HCT116 (cell line): ENCODE measurements at regions not wholly inside any gene's neighbourhood (a gene's known extent, or its start where the extent isn't known, plus 50 kb on each side); places are given as distances from the start of the nearest gene placed in this dataset.

Source experiments
- ATAC-seq: fragments of 200-7000 bp; cut with Tn5 transposase; 2 replicates; pipeline ENCODE4 v1.9.1; 2020; ENCODE audit warnings: mild to moderate bottlenecking, moderate library complexity
- BruUV-seq: library from RNA; stranded (reverse); fragments of 400-500 nt; replicated peaks from 2 replicates; lab custom pipeline; 2021; lab: Mats Ljungman, UMichigan
- CTCF ChIA-PET: fragments of 300-600 bp; sonication (Branson Sonifier 250); formaldehyde crosslinking; loops from one replicate; lab custom pipeline; 2021; ENCODE audit warnings: antibody characterized with exemption; lab: Charles Lee
- POLR2A ChIA-PET: fragments of 300-600, 350-600 bp; sonication (Branson Sonifier 250); formaldehyde crosslinking; loops from one replicate; lab custom pipeline; 2021; ENCODE audit warnings: antibody characterized with exemption; lab: Charles Lee
- RAD21 ChIA-PET, 2 experiments: fragments of 300-600 bp; sonication (Branson Sonifier 250); formaldehyde crosslinking; loops; one replicate each; lab custom pipeline; 2023; ENCODE audit warnings: low total read pairs in 2 of 2; ENCODE audit not compliant: uncharacterized antibody in 2 of 2, unreplicated experiment in 2 of 2, low non-redundant PET in 1 of 2; lab: Charles Lee
- DNase-seq: peaks from one replicate; pipeline ENCODE4 v3.0.0-alpha.2; 2010; ENCODE audit warnings: low read depth, low spot score
- H2AFZ ChIP-seq: fragments of 200-600 bp; shearing (Covaris generic), sonication (generic); 2 replicates; pipeline ENCODE4 v1.6.1; 2017; ENCODE audit warnings: low read depth, mixed run types, mixed read lengths, antibody characterized with exemption, low read length; ENCODE audit not compliant: poor library complexity, severe bottlenecking
- H3K27ac ChIP-seq: 2 replicates; pipeline ENCODE4 v1.5.1; 2012; ENCODE audit warnings: low read depth, low read length
- H3K27me3 ChIP-seq: fragments of 200-600 bp; sonication (generic); 2 replicates; pipeline ENCODE4 v1.6.1; 2016; ENCODE audit warnings: mixed run types, low read length, mixed read lengths; ENCODE audit not compliant: insufficient read depth
- H3K36me3 ChIP-seq, 2 experiments: fragments of 200-500 bp in 1 of 2; fragments of 200-600 bp in 1 of 2; sonication (Bioruptor generic) in 1 of 2; sonication (generic) in 1 of 2; 2 replicates each; pipeline versions ENCODE4 v1.5.1 to v1.6.1; 2014 to 2016; ENCODE audit warnings: low read length in 2 of 2, inconsistent platforms in 1 of 2, mixed read lengths in 1 of 2, mixed run types in 1 of 2; ENCODE audit not compliant: insufficient read depth in 2 of 2, control insufficient read depth in 1 of 2
- H3K4me1 ChIP-seq, 2 experiments: fragments of 200-600 bp in 1 of 2; sonication (generic) in 1 of 2; 2 replicates each; pipeline versions ENCODE4 v1.5.1 to v1.6.1; 2012 to 2017; ENCODE audit warnings: low read length in 2 of 2, inconsistent platforms in 1 of 2, mild to moderate bottlenecking in 1 of 2, mixed read lengths in 1 of 2, mixed run types in 1 of 2, moderate library complexity in 1 of 2; ENCODE audit not compliant: insufficient read depth in 2 of 2, control insufficient read depth in 1 of 2
- H3K4me2 ChIP-seq: fragments of 200-600 bp; sonication (generic); 2 replicates; pipeline ENCODE4 v1.6.1; 2017; ENCODE audit warnings: mixed run types, low read length, mixed read lengths
- H3K4me3 ChIP-seq, 2 experiments: fragments of 200-600 bp in 1 of 2; sonication (generic) in 1 of 2; replicated peaks in 1 of 2; 2 replicates each; pipeline ENCODE4 v1.5.1; 2011 to 2016; ENCODE audit warnings: low read length in 2 of 2, control low read depth in 1 of 2, low read depth in 1 of 2, mild to moderate bottlenecking in 1 of 2, mixed read lengths in 1 of 2, mixed run types in 1 of 2
- H3K79me2 ChIP-seq: fragments of 200-600 bp; sonication (generic); 2 replicates; pipeline ENCODE4 v1.6.1; 2017; ENCODE audit warnings: mild to moderate bottlenecking, mixed run types, low read length, moderate library complexity, mixed read lengths; ENCODE audit not compliant: insufficient read depth
- H3K9ac ChIP-seq: fragments of 200-600 bp; sonication (generic); 2 replicates; pipeline ENCODE4 v1.6.1; 2016; ENCODE audit warnings: low read length, mixed read lengths
- H3K9me2 ChIP-seq: fragments of 200-600 bp; sonication (generic), shearing (Covaris generic); 2 replicates; pipeline ENCODE4 v1.6.1; 2017; ENCODE audit warnings: mixed run types, mild to moderate bottlenecking, moderate library complexity; ENCODE audit not compliant: insufficient read depth
- H3K9me3 ChIP-seq, 2 experiments: fragments of 200-500 bp in 1 of 2; fragments of 200-600 bp in 1 of 2; sonication (Bioruptor generic) in 1 of 2; sonication (generic) in 1 of 2; 2 replicates each; pipeline ENCODE4 v1.6.1; 2014 to 2017; ENCODE audit warnings: low read length in 2 of 2, mixed read lengths in 2 of 2, inconsistent platforms in 1 of 2, low read depth in 1 of 2, mild to moderate bottlenecking in 1 of 2, mixed run types in 1 of 2, moderate library complexity in 1 of 2; ENCODE audit not compliant: control insufficient read depth in 1 of 2, insufficient read depth in 1 of 2
- H4K20me1 ChIP-seq: fragments of 200-600 bp; sonication (generic), shearing (Covaris generic); 2 replicates; pipeline ENCODE4 v1.6.1; 2017; ENCODE audit warnings: mixed run types, mild to moderate bottlenecking, moderate library complexity; ENCODE audit not compliant: insufficient read depth
- CEBPB ChIP-seq: IDR thresholded peaks from 2 replicates; pipeline ENCODE4 v1.6.1; 2012; ENCODE audit warnings: low read depth
- EGR1 ChIP-seq: IDR thresholded peaks from 2 replicates; pipeline ENCODE4 v1.6.1; 2012; ENCODE audit warnings: low read depth
- ELF1 ChIP-seq: IDR thresholded peaks from 2 replicates; pipeline ENCODE4 v1.6.1; 2012; ENCODE audit warnings: low read depth, borderline replicate concordance
- JUND ChIP-seq: IDR thresholded peaks from 2 replicates; pipeline ENCODE4 v1.6.1; 2012
- RAD21 ChIP-seq: IDR thresholded peaks from 2 replicates; pipeline ENCODE4 v1.6.1; 2012; ENCODE audit warnings: low read depth, mild to moderate bottlenecking
- SIN3A ChIP-seq: IDR thresholded peaks from 2 replicates; pipeline ENCODE4 v1.6.1; 2012; ENCODE audit warnings: low read depth
- ZBTB33 ChIP-seq: IDR thresholded peaks from 2 replicates; pipeline ENCODE4 v1.6.1; 2011; ENCODE audit warnings: mild to moderate bottlenecking, low read length, moderate library complexity; ENCODE audit not compliant: insufficient replicate concordance; ENCODE audit errors: extremely low read depth
- ZFX ChIP-seq: fragments of 450-650 bp; IDR thresholded peaks from 2 replicates; pipeline ENCODE4 v1.6.1; 2017
- ZNF274 ChIP-seq: fragments of 200-500 bp; sonication (Bioruptor generic); IDR thresholded peaks from 2 replicates; pipeline ENCODE4 v1.6.1; 2014; ENCODE audit warnings: mild to moderate bottlenecking, low read depth, low read length, inconsistent platforms
- intact Hi-C: fragments of 100-400 bp; cut with micrococcal nuclease; formaldehyde crosslinking; loops from 2 replicates; pipeline ENCODE4 v1.10.0; 2022
- TF ChIP-seq, protein P1 (sequence below): IDR thresholded peaks from 2 replicates; pipeline ENCODE4 v1.6.1; 2012
- TF ChIP-seq, protein P2 (sequence below), 3 experiments: fragments of 200-600 bp in 1 of 3; sonication (generic) in 1 of 3; IDR thresholded peaks in 2 of 3; conservative IDR thresholded peaks in 1 of 3; 2 replicates each; pipeline ENCODE4 v1.5.1; 2012 to 2017; ENCODE audit warnings: low read depth in 2 of 3, low read length in 2 of 3, antibody characterized with exemption in 1 of 3, borderline replicate concordance in 1 of 3, control low read depth in 1 of 3, mild to moderate bottlenecking in 1 of 3, mixed read lengths in 1 of 3, mixed run types in 1 of 3, moderate library complexity in 1 of 3; ENCODE audit not compliant: insufficient read depth in 1 of 3

DNA sequence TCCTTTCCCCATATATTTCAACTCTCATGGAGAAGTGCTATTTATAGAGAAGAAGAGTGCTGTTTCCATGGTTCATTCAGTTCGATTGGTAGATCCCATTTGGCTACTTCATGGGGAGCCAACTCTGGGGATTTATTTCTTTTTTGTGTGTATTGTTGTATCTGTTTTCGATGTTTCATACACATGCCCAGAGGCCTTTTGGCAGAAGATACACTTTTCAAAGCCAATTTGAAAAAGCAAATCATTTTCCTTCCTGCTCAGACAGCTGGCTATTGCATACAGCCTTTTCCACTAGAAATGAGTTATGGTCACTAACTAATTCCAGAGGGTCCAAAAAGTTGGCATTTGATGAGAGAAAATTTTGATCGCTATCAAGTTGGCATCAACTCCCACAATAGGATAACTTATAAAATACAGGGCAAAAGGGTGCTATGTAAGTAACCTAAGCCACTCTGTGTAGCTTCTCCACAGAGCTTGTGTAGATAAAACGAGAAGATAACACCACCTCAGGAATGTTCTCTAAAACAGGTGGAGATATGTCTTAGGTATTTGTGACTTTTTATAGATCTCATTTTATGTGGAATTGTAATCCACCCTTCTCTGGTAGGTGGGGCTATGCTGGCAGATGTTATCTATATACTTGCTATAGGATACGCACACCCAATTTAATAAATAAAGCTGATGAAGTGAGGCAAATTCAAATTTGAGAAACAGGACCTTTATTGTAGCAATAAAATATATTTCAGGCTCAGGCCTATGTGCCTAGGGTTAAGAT is 798.5 kb downstream of the SATB2 start:
- ChIA-PET CTCF (interaction anchor here (0.8 kb wide), 1 partner anchor 829 kb away, joined by 3 read pairs; no protein-coding TSS in a partner anchor), POLR2A (no interaction called here), RAD21 (no interaction called here)
- ATAC-seq = no peak
- Histone ChIP-seq H3K9me2 (no peaks in the 10 kb centered on the region), H3K79me2 (no peaks in the 10 kb centered on the region), H3K4me3 (no peak overlapping the region), H3K27ac (no peak overlapping the region), H3K4me2 (no peak overlapping the region), H3K4me1 (no peaks in the 10 kb centered on the region), H2AFZ (no peak overlapping the region), H3K9me3 (no peaks in the 10 kb centered on the region), H4K20me1 (no peaks in the 10 kb centered on the region), H3K27me3 (no peaks in the 10 kb centered on the region), H3K36me3 (no peaks in the 10 kb centered on the region), H3K9ac (no peak overlapping the region)
- no peak for TF ChIP-seq JUND
- TF ChIP-seq CEBPB = no peak
- no peak for TF ChIP-seq ELF1
- TF ChIP-seq, protein P1, sequence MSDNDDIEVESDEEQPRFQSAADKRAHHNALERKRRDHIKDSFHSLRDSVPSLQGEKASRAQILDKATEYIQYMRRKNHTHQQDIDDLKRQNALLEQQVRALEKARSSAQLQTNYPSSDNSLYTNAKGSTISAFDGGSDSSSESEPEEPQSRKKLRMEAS = no peak
- no peak for TF ChIP-seq SIN3A
- no peak for TF ChIP-seq ZNF274
- BruUV-seq = no TSS peak
- intact Hi-C loops = loop anchor here (5.0 kb wide), 2 partner anchors 347 to 1083 kb away; no protein-coding TSS in a partner anchor
- DNase-seq = no peak

GRCh38 chr2:198657512-198658121 is 800.1 kb downstream of the SATB2 start:
- Histone ChIP-seq H3K4me2 (no peak overlapping the region), H3K27me3 (no peaks in the 10 kb centered on the region), H3K27ac (no peak overlapping the region), H3K9ac (no peak overlapping the region), H4K20me1 (no peaks in the 10 kb centered on the region), H3K36me3 (no peaks in the 10 kb centered on the region), H2AFZ (no peak overlapping the region), H3K4me1 (no peaks in the 10 kb centered on the region), H3K4me3 (no peak overlapping the region), H3K9me3 (no peaks in the 10 kb centered on the region), H3K79me2 (no peaks in the 10 kb centered on the region), H3K9me2 (no peaks in the 10 kb centered on the region)
- DNase-seq (peak; percentile 28), ATAC-seq (peak; percentile 53)
- ChIA-PET RAD21 (interaction anchor here in 1 of 2 experiments (0.7 kb wide), 1 partner anchor 615 kb away, joined by 4 read pairs; no protein-coding TSS in a partner anchor), CTCF (interaction anchor here (0.7 to 2.3 kb wide), 14 partner anchors 9 to 949 kb away, joined by 3 to 36 read pairs (median 4); no protein-coding TSS in a partner anchor), POLR2A (no interaction called here)
- no TSS peak for BruUV-seq
- no peak for TF ChIP-seq ZBTB33
- no peak for TF ChIP-seq ZFX
- TF ChIP-seq CEBPB = no peak
- TF ChIP-seq, protein P2, sequence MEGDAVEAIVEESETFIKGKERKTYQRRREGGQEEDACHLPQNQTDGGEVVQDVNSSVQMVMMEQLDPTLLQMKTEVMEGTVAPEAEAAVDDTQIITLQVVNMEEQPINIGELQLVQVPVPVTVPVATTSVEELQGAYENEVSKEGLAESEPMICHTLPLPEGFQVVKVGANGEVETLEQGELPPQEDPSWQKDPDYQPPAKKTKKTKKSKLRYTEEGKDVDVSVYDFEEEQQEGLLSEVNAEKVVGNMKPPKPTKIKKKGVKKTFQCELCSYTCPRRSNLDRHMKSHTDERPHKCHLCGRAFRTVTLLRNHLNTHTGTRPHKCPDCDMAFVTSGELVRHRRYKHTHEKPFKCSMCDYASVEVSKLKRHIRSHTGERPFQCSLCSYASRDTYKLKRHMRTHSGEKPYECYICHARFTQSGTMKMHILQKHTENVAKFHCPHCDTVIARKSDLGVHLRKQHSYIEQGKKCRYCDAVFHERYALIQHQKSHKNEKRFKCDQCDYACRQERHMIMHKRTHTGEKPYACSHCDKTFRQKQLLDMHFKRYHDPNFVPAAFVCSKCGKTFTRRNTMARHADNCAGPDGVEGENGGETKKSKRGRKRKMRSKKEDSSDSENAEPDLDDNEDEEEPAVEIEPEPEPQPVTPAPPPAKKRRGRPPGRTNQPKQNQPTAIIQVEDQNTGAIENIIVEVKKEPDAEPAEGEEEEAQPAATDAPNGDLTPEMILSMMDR (IDR thresholded peaks at IDR 0.05 in 2 of 3, conservative IDR thresholded peaks at IDR 0.05 in 1 of 3; ENCODE audit: borderline replicate concordance in 1 of 3, insufficient read depth in 1 of 3, low read depth in 2 of 3, low read length in 2 of 3) = peak; percentile 32 to 64 (median 53); a peak in 5 of 6 replicates
- TF ChIP-seq EGR1 = no peak
- no peak for TF ChIP-seq SIN3A
- TF ChIP-seq RAD21 = peak; percentile 56
- TF ChIP-seq JUND = no peak
- intact Hi-C loops = loop anchor here (1.0 to 5.0 kb wide), 4 partner anchors 345 to 1085 kb away; no protein-coding TSS in a partner anchor
